ENCODE measurements at regions not wholly inside any gene's neighbourhood (a gene's known extent, or its start where the extent isn't known, plus 50 kb on each side); places are given as distances from the start of the nearest gene placed in this dataset.
"Not testable (repeated sequence)": the region's sequence is repeated elsewhere in the genome, so short reads cannot be mapped to it uniquely, and the experiment has no call there.

GRCh38 chr7:83248000-83248399 is 85.3 kb upstream of the PCLO start:
- no peaks in the 10 kb centered on the region for H3K36me3 Mint-ChIP-seq (ENCODE audit: insufficient read depth, unreplicated experiment)
- no TSS peak for BruUV-seq (replicated peaks)
- TF ChIP-seq, protein P1, sequence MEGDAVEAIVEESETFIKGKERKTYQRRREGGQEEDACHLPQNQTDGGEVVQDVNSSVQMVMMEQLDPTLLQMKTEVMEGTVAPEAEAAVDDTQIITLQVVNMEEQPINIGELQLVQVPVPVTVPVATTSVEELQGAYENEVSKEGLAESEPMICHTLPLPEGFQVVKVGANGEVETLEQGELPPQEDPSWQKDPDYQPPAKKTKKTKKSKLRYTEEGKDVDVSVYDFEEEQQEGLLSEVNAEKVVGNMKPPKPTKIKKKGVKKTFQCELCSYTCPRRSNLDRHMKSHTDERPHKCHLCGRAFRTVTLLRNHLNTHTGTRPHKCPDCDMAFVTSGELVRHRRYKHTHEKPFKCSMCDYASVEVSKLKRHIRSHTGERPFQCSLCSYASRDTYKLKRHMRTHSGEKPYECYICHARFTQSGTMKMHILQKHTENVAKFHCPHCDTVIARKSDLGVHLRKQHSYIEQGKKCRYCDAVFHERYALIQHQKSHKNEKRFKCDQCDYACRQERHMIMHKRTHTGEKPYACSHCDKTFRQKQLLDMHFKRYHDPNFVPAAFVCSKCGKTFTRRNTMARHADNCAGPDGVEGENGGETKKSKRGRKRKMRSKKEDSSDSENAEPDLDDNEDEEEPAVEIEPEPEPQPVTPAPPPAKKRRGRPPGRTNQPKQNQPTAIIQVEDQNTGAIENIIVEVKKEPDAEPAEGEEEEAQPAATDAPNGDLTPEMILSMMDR (IDR thresholded peaks at IDR 0.05; ENCODE audit: insufficient read depth in 1 of 2, low read depth in 1 of 2, low read length in 1 of 2, severe bottlenecking in 1 of 2, unreplicated experiment in 1 of 2) = no peak
- H3K27ac Mint-ChIP-seq (ENCODE audit: unreplicated experiment) = no peak overlapping the region
- CTCF ChIA-PET = no interaction called here
- H3K4me3 ChIP-seq (ENCODE audit: low read depth, low read length) = no peak overlapping the region
- no peaks in the 10 kb centered on the region for H3K27me3 ChIP-seq (replicated peaks; ENCODE audit: control insufficient read depth, insufficient read depth, low read length)
- H3K9me3 ChIP-seq = no peaks in the 10 kb centered on the region
- POLR2A ChIA-PET = no interaction called here
- intact Hi-C loops (cut with micrococcal nuclease; ENCODE audit: unreplicated experiment) = no loop called here
- DNase-seq = no peak
- H3K4me1 Mint-ChIP-seq (ENCODE audit: low read depth, unreplicated experiment) = no peaks in the 10 kb centered on the region
- no peaks in the 10 kb centered on the region for H3K36me3 ChIP-seq (ENCODE audit: control insufficient read depth, insufficient read depth, low read length)
- H3K4me1 ChIP-seq = no peaks in the 10 kb centered on the region
- H3K27me3 Mint-ChIP-seq (ENCODE audit: insufficient read depth, unreplicated experiment) = peaks cover 3% of the 10 kb centered on the region
- no peak overlapping the region for H3K4me3 Mint-ChIP-seq (ENCODE audit: unreplicated experiment)
- no peaks in the 10 kb centered on the region for H3K9me3 Mint-ChIP-seq (ENCODE audit: unreplicated experiment)

GRCh38 chr7:83219231-83219630 is 56.5 kb upstream of the PCLO start:
- H3K4me1 ChIP-seq; H3K9me3 Mint-ChIP-seq (ENCODE audit: unreplicated experiment); H3K27me3 ChIP-seq (replicated peaks; ENCODE audit: control insufficient read depth, insufficient read depth, low read length); intact Hi-C loops (cut with micrococcal nuclease; ENCODE audit: unreplicated experiment); H3K4me1 Mint-ChIP-seq (ENCODE audit: low read depth, unreplicated experiment); H3K9me3 ChIP-seq; H3K36me3 Mint-ChIP-seq (ENCODE audit: insufficient read depth, unreplicated experiment); POLR2A ChIA-PET; H3K36me3 ChIP-seq (ENCODE audit: control insufficient read depth, insufficient read depth, low read length); H3K27me3 Mint-ChIP-seq (ENCODE audit: insufficient read depth, unreplicated experiment); CTCF ChIA-PET; DNase-seq; H3K4me3 Mint-ChIP-seq (ENCODE audit: unreplicated experiment); H3K4me3 ChIP-seq (ENCODE audit: low read depth, low read length); BruUV-seq (replicated peaks); H3K27ac Mint-ChIP-seq (ENCODE audit: unreplicated experiment): not testable (repeated sequence)

DNA sequence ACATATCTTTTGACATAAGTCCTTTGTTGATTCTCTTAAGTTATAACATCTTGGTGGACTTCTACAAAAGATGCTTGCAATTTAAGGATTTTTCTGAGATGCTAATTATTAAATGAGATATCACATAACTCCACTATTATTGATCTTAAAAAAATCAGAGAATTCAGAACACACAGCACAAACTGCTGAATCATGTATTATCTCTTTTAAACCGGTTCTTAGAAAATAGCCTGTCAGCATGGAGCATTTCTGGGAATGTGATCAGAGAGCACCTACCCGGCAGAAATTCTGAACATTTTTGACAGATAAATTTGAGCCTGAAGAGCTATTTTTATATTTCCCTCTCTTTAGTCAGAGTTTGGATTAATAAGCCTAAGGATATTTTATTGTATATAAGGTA is 50.2 kb upstream of the PCLO start:
- H3K9me3 ChIP-seq = no peaks in the 10 kb centered on the region
- intact Hi-C loops (cut with micrococcal nuclease; ENCODE audit: unreplicated experiment) = no loop called here
- Mint-ChIP-seq H3K9me3 (ENCODE audit: unreplicated experiment) (no peaks in the 10 kb centered on the region), H3K4me1 (ENCODE audit: low read depth, unreplicated experiment) (no peaks in the 10 kb centered on the region), H3K4me3 (ENCODE audit: unreplicated experiment) (no peak overlapping the region), H3K36me3 (ENCODE audit: insufficient read depth, unreplicated experiment) (no peaks in the 10 kb centered on the region), H3K27ac (ENCODE audit: unreplicated experiment) (no peak overlapping the region), H3K27me3 (ENCODE audit: insufficient read depth, unreplicated experiment) (peaks cover 4% of the 10 kb centered on the region)
- BruUV-seq (replicated peaks) = no TSS peak
- DNase-seq = no peak
- H3K36me3 ChIP-seq (ENCODE audit: control insufficient read depth, insufficient read depth, low read length) = no peaks in the 10 kb centered on the region
- TF ChIP-seq, protein P1 (IDR thresholded peaks at IDR 0.05; ENCODE audit: insufficient read depth in 1 of 2, low read depth in 1 of 2, low read length in 1 of 2, severe bottlenecking in 1 of 2, unreplicated experiment in 1 of 2) = no peak
- H3K4me3 ChIP-seq (ENCODE audit: low read depth, low read length) = no peak overlapping the region
- no peaks in the 10 kb centered on the region for H3K4me1 ChIP-seq
- CTCF ChIA-PET = no interaction called here
- H3K27me3 ChIP-seq (replicated peaks; ENCODE audit: control insufficient read depth, insufficient read depth, low read length) = no peaks in the 10 kb centered on the region
- POLR2A ChIA-PET = no interaction called here

Measured in Caco-2 (cell line).